HG03558 (cell line): ENCODE measurements at regions not wholly inside any gene's neighbourhood (a gene's known extent, or its start where the extent isn't known, plus 50 kb on each side); places are given as distances from the start of the nearest gene placed in this dataset.

Experiments used
- ATAC-seq: cut with Tn5 transposase; IDR thresholded peaks from one replicate; pipeline ENCODE4 v1.9.1; 2021; ENCODE audit warnings: moderate number of reproducible peaks; ENCODE audit not compliant: unreplicated experiment; ENCODE audit errors: extremely low read depth

GRCh38 chr12:92089559-92089958 lies 56.1 kb downstream of the BTG1 start:
- ATAC-seq = no peak

GRCh38 chr12:92088805-92089204 lies 56.8 kb downstream of the BTG1 start:
- no peak for ATAC-seq

- ATAC-seq = no peak
Measured at GRCh38 chr12:92085736-92086040, 60.0 kb downstream of the BTG1 start.

GRCh38 chr12:92085040-92085735 lies 60.5 kb downstream of the BTG1 start:
- ATAC-seq = no peak

GRCh38 chr12:92080911-92081285 lies 64.7 kb downstream of the BTG1 start:
- ATAC-seq = no peak

GRCh38 chr12:92079054-92079385 lies 66.6 kb downstream of the BTG1 start:
- no peak for ATAC-seq

- ATAC-seq = no peak
Measured at GRCh38 chr12:92078167-92079053, 67.2 kb downstream of the BTG1 start.

- no peak for ATAC-seq
Measured at GRCh38 chr12:92077530-92077929, 68.1 kb downstream of the BTG1 start.

GRCh38 chr12:92076101-92076500 lies 69.5 kb downstream of the BTG1 start:
- ATAC-seq = no peak

GRCh38 chr12:92075425-92075914 lies 70.2 kb downstream of the BTG1 start:
- ATAC-seq = no peak

GRCh38 chr12:92074889-92075288 lies 70.8 kb downstream of the BTG1 start:
- ATAC-seq = no peak

- no peak for ATAC-seq
Measured at GRCh38 chr12:92073094-92073493, 72.6 kb downstream of the BTG1 start.

- ATAC-seq = no peak
Measured at GRCh38 chr12:92072112-92072511, 73.5 kb downstream of the BTG1 start.

- no peak for ATAC-seq
Measured at GRCh38 chr12:92070864-92071445, 74.7 kb downstream of the BTG1 start.

GRCh38 chr12:92070054-92070863 lies 75.4 kb downstream of the BTG1 start:
- no peak for ATAC-seq

- no peak for ATAC-seq
Measured at GRCh38 chr12:92068459-92068858, 77.2 kb downstream of the BTG1 start.

GRCh38 chr12:92065639-92066038 lies 80.0 kb downstream of the BTG1 start:
- no peak for ATAC-seq

- no peak for ATAC-seq
Measured at GRCh38 chr12:92065018-92065499, 80.6 kb downstream of the BTG1 start.

- ATAC-seq = no peak
Measured at GRCh38 chr12:92064422-92064821, 81.2 kb downstream of the BTG1 start.

GRCh38 chr12:92063641-92064040 lies 82.0 kb downstream of the BTG1 start:
- no peak for ATAC-seq
